ENCODE measurements at regions not wholly inside any gene's neighbourhood (a gene's known extent, or its start where the extent isn't known, plus 50 kb on each side); places are given as distances from the start of the nearest gene placed in this dataset.

- no peak overlapping the region for H3K4me3 Mint-ChIP-seq
- peaks cover 76% of the 10 kb centered on the region for H3K27me3 Mint-ChIP-seq (ENCODE audit: low read depth)
- TF ChIP-seq CTCF (IDR thresholded peaks at IDR 0.05; ENCODE audit: unreplicated experiment in 3 of 3), result no peak
- H3K36me3 Mint-ChIP-seq (ENCODE audit: low read depth), result no peaks in the 10 kb centered on the region
- H3K27ac Mint-ChIP-seq, result no peak overlapping the region
- no peaks in the 10 kb centered on the region for H3K9me3 Mint-ChIP-seq
- H3K4me1 Mint-ChIP-seq, result no peaks in the 10 kb centered on the region
Observed at GRCh38 chr16:16871196-16871595, 492.3 kb downstream of the NPIPA7 start.

GRCh38 chr16:16877061-16877460 is 498.1 kb downstream of the NPIPA7 start:
- Mint-ChIP-seq H3K4me1 (no peaks in the 10 kb centered on the region), H3K27ac (no peak overlapping the region), H3K4me3 (no peak overlapping the region), H3K9me3 (no peaks in the 10 kb centered on the region), H3K36me3 (ENCODE audit: low read depth) (no peaks in the 10 kb centered on the region), H3K27me3 (ENCODE audit: low read depth) (peaks cover 71% of the 10 kb centered on the region)
- TF ChIP-seq CTCF (IDR thresholded peaks at IDR 0.05; ENCODE audit: unreplicated experiment in 3 of 3), result no peak

GRCh38 chr16:16879567-16880251 is 500.8 kb downstream of the NPIPA7 start:
- Mint-ChIP-seq H3K27me3 (ENCODE audit: low read depth) (peaks cover 54% of the 10 kb centered on the region), H3K36me3 (ENCODE audit: low read depth) (no peaks in the 10 kb centered on the region), H3K9me3 (no peaks in the 10 kb centered on the region), H3K27ac (no peak overlapping the region), H3K4me3 (no peak overlapping the region), H3K4me1 (no peaks in the 10 kb centered on the region)
- no peak for TF ChIP-seq CTCF (IDR thresholded peaks at IDR 0.05; ENCODE audit: unreplicated experiment in 3 of 3)

- no peak for TF ChIP-seq CTCF (IDR thresholded peaks at IDR 0.05; ENCODE audit: unreplicated experiment in 3 of 3)
- no peaks in the 10 kb centered on the region for H3K36me3 Mint-ChIP-seq (ENCODE audit: low read depth)
- no peaks in the 10 kb centered on the region for H3K4me1 Mint-ChIP-seq
- no peak overlapping the region for H3K27ac Mint-ChIP-seq
- H3K9me3 Mint-ChIP-seq, result no peaks in the 10 kb centered on the region
- no peak overlapping the region for H3K4me3 Mint-ChIP-seq
- peaks cover 56% of the 10 kb centered on the region for H3K27me3 Mint-ChIP-seq (ENCODE audit: low read depth)
Observed at GRCh38 chr16:16881814-16882213, 502.9 kb downstream of the NPIPA7 start.

- no peak overlapping the region for H3K4me3 Mint-ChIP-seq
- H3K9me3 Mint-ChIP-seq, result no peaks in the 10 kb centered on the region
- H3K36me3 Mint-ChIP-seq (ENCODE audit: low read depth), result no peaks in the 10 kb centered on the region
- H3K4me1 Mint-ChIP-seq, result no peaks in the 10 kb centered on the region
- no peak overlapping the region for H3K27ac Mint-ChIP-seq
- H3K27me3 Mint-ChIP-seq (ENCODE audit: low read depth), result peaks cover 51% of the 10 kb centered on the region
- TF ChIP-seq CTCF (IDR thresholded peaks at IDR 0.05; ENCODE audit: unreplicated experiment in 3 of 3), result no peak
Observed at GRCh38 chr16:16882766-16883165, 503.8 kb downstream of the NPIPA7 start.

GRCh38 chr16:16884451-16884850 is 505.5 kb downstream of the NPIPA7 start:
- no peak overlapping the region for H3K4me3 Mint-ChIP-seq
- no peaks in the 10 kb centered on the region for H3K36me3 Mint-ChIP-seq (ENCODE audit: low read depth)
- H3K9me3 Mint-ChIP-seq, result no peaks in the 10 kb centered on the region
- no peaks in the 10 kb centered on the region for H3K4me1 Mint-ChIP-seq
- no peak for TF ChIP-seq CTCF (IDR thresholded peaks at IDR 0.05; ENCODE audit: unreplicated experiment in 3 of 3)
- H3K27ac Mint-ChIP-seq, result no peak overlapping the region
- H3K27me3 Mint-ChIP-seq (ENCODE audit: low read depth), result peaks cover 44% of the 10 kb centered on the region
